Transverse colon (tissue), 4 donors: ENCODE measurements at regions not wholly inside any gene's neighbourhood (a gene's known extent, or its start where the extent isn't known, plus 50 kb on each side); places are given as distances from the start of the nearest gene placed in this dataset.

ENCODE experiments used
- DNase-seq: peaks from one replicate; pipeline ENCODE4 v3.0.0-alpha.2; 2019
- H3K27ac ChIP-seq, 4 donors: fragments of 200-600 bp; sonication (generic); 2 replicates each; pipeline ENCODE4 v1.5.1; 2016 to 2018; ENCODE audit warnings: inconsistent platforms in 4 of 4
- H3K27me3 ChIP-seq: fragments of 200-600 bp; sonication (generic); 2 replicates; pipeline ENCODE4 v1.5.1; 2017; ENCODE audit warnings: inconsistent platforms
- H3K36me3 ChIP-seq, 4 donors: fragments of 200-600 bp; sonication (generic); 2 replicates each; pipeline ENCODE4 v1.5.1; 2017 to 2019; ENCODE audit warnings: inconsistent platforms in 4 of 4
- H3K4me1 ChIP-seq, 4 donors: fragments of 200-600 bp; sonication (generic); 2 replicates each; pipeline ENCODE4 v1.5.1; 2017 to 2020; ENCODE audit warnings: inconsistent platforms in 4 of 4
- H3K4me3 ChIP-seq, 4 donors: fragments of 200-600 bp; sonication (generic); 1 replicate in 1 of 4; 2 replicates in 3 of 4; pipeline versions ENCODE4 v1.5.1 to v1.6.1; 2017 to 2019; ENCODE audit warnings: inconsistent platforms in 4 of 4
- H3K9me3 ChIP-seq, 2 donors: fragments of 200-600 bp; sonication (generic); 2 replicates each; pipeline ENCODE4 v1.5.1; 2017 to 2019; ENCODE audit warnings: inconsistent platforms in 2 of 2
- EP300 ChIP-seq: sonication (generic); formaldehyde crosslinking; IDR thresholded peaks from one replicate; pipeline ENCODE4 v1.6.1; 2017; ENCODE audit warnings: antibody characterized with exemption, low read depth
- POLR2A ChIP-seq: fragments of 450-650 bp; IDR thresholded peaks from one replicate; pipeline ENCODE4 v1.6.1; 2016; ENCODE audit warnings: antibody characterized with exemption, mild to moderate bottlenecking, moderate library complexity
- POLR2AphosphoS5 ChIP-seq, 3 donors: sonication (generic); formaldehyde crosslinking; IDR thresholded peaks; one replicate each; pipeline ENCODE4 v1.6.1; 2016; ENCODE audit warnings: antibody characterized with exemption in 3 of 3
- WGBS, 2 donors: methylation state at CpG; one replicate each; pipeline ENCODE4 v1.1.5; 2018; ENCODE audit warnings: low coverage in 1 of 2; 5-methylcytosine and 5-hydroxymethylcytosine counted together
- in situ Hi-C, 4 donors: fragments of 200-750 bp; cut with MboI; loops; one replicate each; pipeline versions ENCODE4 v1.15.0 to v1.15.1; 2017; ENCODE audit warnings: low sequenced_read_pairs in 3 of 4, low pct_ligation_motif_present in 1 of 4, low pct_unique_long_range_greater_than_20kb in 1 of 4
- intact Hi-C: fragments of 100-400 bp; cut with DNase I; formaldehyde crosslinking; loops from one replicate; pipeline ENCODE4 v1.15.1; 2023; ENCODE audit warnings: low total_unique reads
- TF ChIP-seq, protein P1 (sequence below), 5 experiments: fragments of 200-600 bp in 3 of 5; fragments of 450-650 bp in 2 of 5; sonication (generic) in 3 of 5; IDR thresholded peaks; 1 replicate in 2 of 5; 2 replicates in 3 of 5; pipeline ENCODE4 v1.5.1; 2016 to 2017; ENCODE audit warnings: antibody characterized with exemption in 5 of 5, inconsistent platforms in 3 of 5, mild to moderate bottlenecking in 2 of 5, moderate library complexity in 1 of 5

DNA sequence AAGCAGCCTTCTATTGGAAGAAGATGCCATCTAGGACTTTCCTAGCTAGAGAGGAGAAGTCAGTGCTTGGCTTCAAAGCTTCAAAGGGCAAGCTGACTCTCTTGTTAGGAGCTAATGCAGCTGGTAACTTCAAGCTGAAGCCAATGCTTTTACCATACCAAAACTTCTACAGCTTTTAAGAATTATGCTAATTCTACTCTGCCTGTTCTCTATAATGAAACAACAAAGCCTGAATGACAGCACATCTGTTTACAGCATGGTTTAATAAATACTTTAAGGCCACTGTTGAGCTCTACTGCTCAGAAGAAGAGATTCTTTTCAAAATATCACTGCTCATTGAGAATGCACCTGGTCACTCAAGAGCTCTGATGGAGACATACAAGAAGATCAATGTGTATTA is 951.9 kb upstream of the LRRN3 start:
- H3K4me1 ChIP-seq = no peaks in the 10 kb centered on the region
- no peaks in the 10 kb centered on the region for H3K27me3 ChIP-seq
- in situ Hi-C loops (no loop called here), intact Hi-C loops (no loop called here)
- no peak for DNase-seq
- H3K36me3 ChIP-seq = no peaks in the 10 kb centered on the region
- no peaks in the 10 kb centered on the region for H3K9me3 ChIP-seq
- no peak overlapping the region for H3K4me3 ChIP-seq
- TF ChIP-seq POLR2AphosphoS5 (IDR thresholded peaks at IDR 0.05) = no peak
- no peak for TF ChIP-seq POLR2A
- TF ChIP-seq, protein P1, sequence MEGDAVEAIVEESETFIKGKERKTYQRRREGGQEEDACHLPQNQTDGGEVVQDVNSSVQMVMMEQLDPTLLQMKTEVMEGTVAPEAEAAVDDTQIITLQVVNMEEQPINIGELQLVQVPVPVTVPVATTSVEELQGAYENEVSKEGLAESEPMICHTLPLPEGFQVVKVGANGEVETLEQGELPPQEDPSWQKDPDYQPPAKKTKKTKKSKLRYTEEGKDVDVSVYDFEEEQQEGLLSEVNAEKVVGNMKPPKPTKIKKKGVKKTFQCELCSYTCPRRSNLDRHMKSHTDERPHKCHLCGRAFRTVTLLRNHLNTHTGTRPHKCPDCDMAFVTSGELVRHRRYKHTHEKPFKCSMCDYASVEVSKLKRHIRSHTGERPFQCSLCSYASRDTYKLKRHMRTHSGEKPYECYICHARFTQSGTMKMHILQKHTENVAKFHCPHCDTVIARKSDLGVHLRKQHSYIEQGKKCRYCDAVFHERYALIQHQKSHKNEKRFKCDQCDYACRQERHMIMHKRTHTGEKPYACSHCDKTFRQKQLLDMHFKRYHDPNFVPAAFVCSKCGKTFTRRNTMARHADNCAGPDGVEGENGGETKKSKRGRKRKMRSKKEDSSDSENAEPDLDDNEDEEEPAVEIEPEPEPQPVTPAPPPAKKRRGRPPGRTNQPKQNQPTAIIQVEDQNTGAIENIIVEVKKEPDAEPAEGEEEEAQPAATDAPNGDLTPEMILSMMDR (IDR thresholded peaks at IDR 0.05) = no peak
- TF ChIP-seq EP300 = no peak
- H3K27ac ChIP-seq = no peak overlapping the region

DNA sequence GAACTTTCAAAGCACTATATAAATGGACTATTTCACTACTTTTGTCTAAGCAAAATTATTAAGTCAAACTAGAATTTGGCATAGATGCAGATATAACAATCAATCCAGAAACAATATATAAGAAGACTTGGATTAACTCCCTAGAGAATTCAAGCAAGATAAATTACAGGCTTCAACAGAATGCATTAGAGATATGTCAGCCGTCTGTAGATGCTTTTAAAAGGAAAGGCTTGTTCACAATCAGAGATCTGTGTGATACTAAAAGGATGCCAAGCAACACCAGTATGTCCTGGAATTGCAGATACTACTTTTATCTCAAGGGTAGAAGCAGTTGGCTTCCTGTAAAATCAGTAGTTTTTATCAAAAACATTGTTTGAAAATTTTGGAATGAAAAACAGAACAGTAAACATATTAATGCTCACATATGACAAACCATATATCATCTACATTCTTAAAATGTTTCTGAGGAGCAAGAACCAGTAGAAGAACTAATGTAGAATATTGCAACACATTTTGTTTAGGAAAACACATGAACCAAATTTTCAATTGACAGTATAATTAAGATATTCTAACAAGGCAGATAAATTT is 947.9 kb upstream of the LRRN3 start:
- DNase-seq = no peak
- Histone ChIP-seq H3K9me3 (no peaks in the 10 kb centered on the region), H3K27me3 (no peaks in the 10 kb centered on the region), H3K4me3 (no peak overlapping the region), H3K27ac (no peak overlapping the region), H3K4me1 (no peaks in the 10 kb centered on the region), H3K36me3 (no peaks in the 10 kb centered on the region)
- no peak for TF ChIP-seq POLR2AphosphoS5 (IDR thresholded peaks at IDR 0.05)
- TF ChIP-seq, protein P1 (IDR thresholded peaks at IDR 0.05) = no peak
- TF ChIP-seq POLR2A = no peak
- TF ChIP-seq EP300 = no peak
- in situ Hi-C loops = no loop called here
- intact Hi-C loops = no loop called here
- WGBS, 2 donors = 38 to 39% methylated on average over 1 of the region's 1 CpG

DNA sequence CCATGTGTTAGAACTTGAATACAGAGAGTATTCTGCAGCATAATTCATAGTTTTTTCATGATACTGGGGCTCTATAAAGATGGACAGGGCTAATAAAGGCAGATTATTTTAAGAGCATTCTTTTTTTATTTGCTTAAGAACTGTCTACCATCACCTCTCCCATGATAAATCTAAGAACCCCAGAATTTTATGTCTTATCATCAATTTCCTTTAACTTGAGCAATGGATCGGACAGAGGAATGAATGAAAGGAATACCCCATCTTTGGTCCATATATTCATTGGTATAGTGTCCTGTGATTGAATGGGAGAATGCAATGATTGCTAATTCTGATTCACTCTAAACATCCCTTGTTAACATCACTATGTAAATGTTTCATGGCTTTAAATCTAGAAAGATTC is 946.3 kb upstream of the LRRN3 start:
- no peaks in the 10 kb centered on the region for H3K4me1 ChIP-seq
- H3K9me3 ChIP-seq = no peaks in the 10 kb centered on the region
- H3K27me3 ChIP-seq = no peaks in the 10 kb centered on the region
- TF ChIP-seq POLR2A = no peak
- TF ChIP-seq POLR2AphosphoS5 (IDR thresholded peaks at IDR 0.05) = no peak
- no peak for TF ChIP-seq EP300
- TF ChIP-seq, protein P1 (IDR thresholded peaks at IDR 0.05) = no peak
- no peaks in the 10 kb centered on the region for H3K36me3 ChIP-seq
- 71 to 90% methylated on average over 1 of the region's 1 CpG for WGBS, 2 donors
- H3K4me3 ChIP-seq = no peak overlapping the region
- no peak overlapping the region for H3K27ac ChIP-seq
- no peak for DNase-seq
- in situ Hi-C loops = no loop called here
- intact Hi-C loops = no loop called here

DNA sequence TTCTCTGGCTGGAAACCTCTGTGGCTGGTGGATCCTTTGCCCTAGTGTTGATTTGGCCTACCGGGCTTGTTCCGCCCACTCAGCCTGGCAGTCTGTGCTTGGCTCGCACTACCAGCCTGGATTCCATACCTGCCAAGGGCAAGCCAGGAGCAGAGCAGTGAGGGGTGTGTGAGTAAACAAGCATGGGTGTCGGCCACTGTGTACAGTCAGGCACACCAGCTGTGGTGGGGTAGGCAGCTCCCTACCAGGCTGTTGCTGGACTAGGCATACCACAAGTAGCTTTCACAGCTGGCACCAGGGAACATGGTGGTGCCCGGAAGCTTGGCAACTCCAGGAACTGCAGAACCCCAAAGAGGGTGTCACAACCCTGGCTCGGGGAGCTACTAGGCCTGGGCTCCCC is 942.9 kb upstream of the LRRN3 start:
- no peak for TF ChIP-seq EP300
- 83% methylated on average over 6 of the region's 6 CpGs; no CpG with 5 or more reads in 1 of the 2 donors for WGBS, 2 donors
- Histone ChIP-seq H3K4me1 (no peaks in the 10 kb centered on the region), H3K27ac (no peak overlapping the region), H3K36me3 (no peaks in the 10 kb centered on the region), H3K4me3 (no peak overlapping the region), H3K9me3 (no peaks in the 10 kb centered on the region), H3K27me3 (no peaks in the 10 kb centered on the region)
- peak; percentile 8 for DNase-seq
- in situ Hi-C loops = no loop called here
- intact Hi-C loops = no loop called here

DNA sequence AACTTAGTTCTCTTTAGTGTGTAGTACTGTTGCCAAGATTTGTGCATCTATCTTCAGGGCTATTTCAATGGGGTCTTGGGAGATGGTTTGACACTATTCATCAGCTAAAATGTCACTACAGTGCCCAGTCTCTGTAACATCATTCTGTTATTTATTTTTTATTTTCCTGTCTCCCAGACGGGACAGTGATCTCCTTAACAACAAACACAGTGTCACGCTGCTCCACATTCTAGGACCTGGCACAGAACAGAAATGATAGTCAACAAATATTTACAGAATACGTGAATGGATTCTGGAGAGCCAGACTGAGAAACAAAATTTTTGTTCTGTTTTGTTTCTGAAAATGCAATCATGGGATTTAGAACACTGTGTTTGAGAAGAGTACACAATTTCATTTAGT is 937.7 kb upstream of the LRRN3 start:
- intact Hi-C loops = no loop called here
- Histone ChIP-seq H3K27ac (no peak overlapping the region), H3K9me3 (no peaks in the 10 kb centered on the region), H3K4me1 (no peaks in the 10 kb centered on the region), H3K4me3 (no peak overlapping the region), H3K27me3 (no peaks in the 10 kb centered on the region), H3K36me3 (no peaks in the 10 kb centered on the region)
- no peak for DNase-seq
- TF ChIP-seq, protein P1 (IDR thresholded peaks at IDR 0.05) = no peak
- no peak for TF ChIP-seq POLR2AphosphoS5 (IDR thresholded peaks at IDR 0.05)
- TF ChIP-seq POLR2A = no peak
- 35 to 39% methylated on average over 3 of the region's 3 CpGs for WGBS, 2 donors
- in situ Hi-C loops = no loop called here
